ENCODE measurements at regions not wholly inside any gene's neighbourhood (a gene's known extent, or its start where the extent isn't known, plus 50 kb on each side); places are given as distances from the start of the nearest gene placed in this dataset.

GRCh38 chr7:113684165-113684564, 234.6 kb downstream of the PPP1R3A start:
- TF ChIP-seq POLR2AphosphoS5 (IDR thresholded peaks at IDR 0.05) = no peak
- TF ChIP-seq, protein P1, sequence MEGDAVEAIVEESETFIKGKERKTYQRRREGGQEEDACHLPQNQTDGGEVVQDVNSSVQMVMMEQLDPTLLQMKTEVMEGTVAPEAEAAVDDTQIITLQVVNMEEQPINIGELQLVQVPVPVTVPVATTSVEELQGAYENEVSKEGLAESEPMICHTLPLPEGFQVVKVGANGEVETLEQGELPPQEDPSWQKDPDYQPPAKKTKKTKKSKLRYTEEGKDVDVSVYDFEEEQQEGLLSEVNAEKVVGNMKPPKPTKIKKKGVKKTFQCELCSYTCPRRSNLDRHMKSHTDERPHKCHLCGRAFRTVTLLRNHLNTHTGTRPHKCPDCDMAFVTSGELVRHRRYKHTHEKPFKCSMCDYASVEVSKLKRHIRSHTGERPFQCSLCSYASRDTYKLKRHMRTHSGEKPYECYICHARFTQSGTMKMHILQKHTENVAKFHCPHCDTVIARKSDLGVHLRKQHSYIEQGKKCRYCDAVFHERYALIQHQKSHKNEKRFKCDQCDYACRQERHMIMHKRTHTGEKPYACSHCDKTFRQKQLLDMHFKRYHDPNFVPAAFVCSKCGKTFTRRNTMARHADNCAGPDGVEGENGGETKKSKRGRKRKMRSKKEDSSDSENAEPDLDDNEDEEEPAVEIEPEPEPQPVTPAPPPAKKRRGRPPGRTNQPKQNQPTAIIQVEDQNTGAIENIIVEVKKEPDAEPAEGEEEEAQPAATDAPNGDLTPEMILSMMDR (IDR thresholded peaks at IDR 0.05) = no peak

Data from suprapubic skin (tissue), 3 donors.